H9 (cell line): ENCODE measurements at regions not wholly inside any gene's neighbourhood (a gene's known extent, or its start where the extent isn't known, plus 50 kb on each side); places are given as distances from the start of the nearest gene placed in this dataset.

Source experiments
- DNase-seq: peaks from one replicate; pipeline ENCODE4 v3.0.0-alpha.2; 2017
- H2AFZ ChIP-seq: one replicate; pipeline ENCODE4 v1.6.1; 2013; ENCODE audit warnings: mild to moderate bottlenecking, low read length, control low read depth, moderate library complexity
- H2AK5ac ChIP-seq: 2 replicates; pipeline ENCODE4 v1.6.1; 2013; ENCODE audit warnings: low read length, control low read depth, mixed read lengths; ENCODE audit not compliant: insufficient read length
- H2BK120ac ChIP-seq: one replicate; pipeline ENCODE4 v1.6.1; 2013; ENCODE audit warnings: low read depth, mild to moderate bottlenecking, low read length, control low read depth, inconsistent platforms; ENCODE audit not compliant: poor library complexity, severe bottlenecking
- H2BK12ac ChIP-seq: 2 replicates; pipeline ENCODE4 v1.6.1; 2013; ENCODE audit warnings: low read length, control low read depth, mixed read lengths, low read depth; ENCODE audit not compliant: insufficient read length
- H2BK15ac ChIP-seq: 2 replicates; pipeline ENCODE4 v1.6.1; 2013; ENCODE audit warnings: low read depth, low read length, control low read depth
- H2BK20ac ChIP-seq: one replicate; pipeline ENCODE4 v1.6.1; 2013; ENCODE audit warnings: low read depth, mild to moderate bottlenecking, low read length, control low read depth, inconsistent platforms; ENCODE audit not compliant: poor library complexity, severe bottlenecking
- H2BK5ac ChIP-seq: 2 replicates; pipeline ENCODE4 v1.6.1; 2013; ENCODE audit warnings: low read length, control low read depth, mixed read lengths; ENCODE audit not compliant: insufficient read length
- H3K14ac ChIP-seq: 2 replicates; pipeline ENCODE4 v1.6.1; 2013; ENCODE audit warnings: low read length, control low read depth; ENCODE audit not compliant: insufficient read depth
- H3K18ac ChIP-seq: 2 replicates; pipeline ENCODE4 v1.6.1; 2013; ENCODE audit warnings: low read depth, mild to moderate bottlenecking, mixed read lengths, low read length, control low read depth; ENCODE audit not compliant: insufficient read length
- H3K23ac ChIP-seq: 2 replicates; pipeline ENCODE4 v1.6.1; 2013; ENCODE audit warnings: low read length, control low read depth, mixed read lengths, low read depth; ENCODE audit not compliant: insufficient read length
- H3K23me2 ChIP-seq: 2 replicates; pipeline ENCODE4 v1.6.1; 2013; ENCODE audit warnings: low read depth, mild to moderate bottlenecking, mixed read lengths, low read length, control low read depth; ENCODE audit not compliant: insufficient read length, poor library complexity, severe bottlenecking
- H3K27ac ChIP-seq: 2 replicates; pipeline ENCODE4 v1.5.1; 2013; ENCODE audit warnings: low read length, control low read depth, mixed read lengths, low read depth; ENCODE audit not compliant: insufficient read length
- H3K27me3 ChIP-seq: 2 replicates; pipeline ENCODE4 v1.6.1; 2013; ENCODE audit warnings: low read length, control low read depth, inconsistent platforms; ENCODE audit not compliant: insufficient read depth
- H3K4ac ChIP-seq: 2 replicates; pipeline ENCODE4 v1.6.1; 2013; ENCODE audit warnings: low read depth, mild to moderate bottlenecking, control low read depth, inconsistent platforms, low read length, moderate library complexity
- H3K4me1 ChIP-seq: 2 replicates; pipeline ENCODE4 v1.6.1; 2013; ENCODE audit warnings: low read length, control low read depth, inconsistent platforms; ENCODE audit not compliant: insufficient read depth
- H3K4me2 ChIP-seq: 2 replicates; pipeline ENCODE4 v1.6.1; 2013; ENCODE audit warnings: low read length, control low read depth, mixed read lengths; ENCODE audit not compliant: insufficient read length, insufficient read depth
- H3K56ac ChIP-seq: 2 replicates; pipeline ENCODE4 v1.6.1; 2013; ENCODE audit warnings: low read depth, mild to moderate bottlenecking, mixed read lengths, low read length, control low read depth; ENCODE audit not compliant: insufficient read length
- H3K79me1 ChIP-seq: 2 replicates; pipeline ENCODE4 v1.6.1; 2013; ENCODE audit warnings: low read depth, mild to moderate bottlenecking, moderate library complexity, low read length, control low read depth, inconsistent platforms; ENCODE audit not compliant: insufficient read depth, poor library complexity, severe bottlenecking
- H3K79me2 ChIP-seq: 2 replicates; pipeline ENCODE4 v1.6.1; 2013; ENCODE audit warnings: low read length, control low read depth, inconsistent platforms; ENCODE audit not compliant: insufficient read depth
- H3K9ac ChIP-seq: 2 replicates; pipeline ENCODE4 v1.6.1; 2013; ENCODE audit warnings: low read length, control low read depth, mixed read lengths; ENCODE audit not compliant: insufficient read length; ENCODE audit errors: extremely low read depth
- H3K9me3 ChIP-seq: one replicate; pipeline ENCODE4 v1.6.1; 2013; ENCODE audit warnings: low read depth, low read length, inconsistent platforms; ENCODE audit not compliant: control insufficient read depth
- H3T11ph ChIP-seq: one replicate; pipeline ENCODE4 v1.6.1; 2013; ENCODE audit warnings: mild to moderate bottlenecking, low read length, control low read depth, inconsistent platforms
- H4K20me1 ChIP-seq: one replicate; pipeline ENCODE4 v1.6.1; 2013; ENCODE audit not compliant: control insufficient read depth, insufficient read length, insufficient read depth
- H4K5ac ChIP-seq: 2 replicates; pipeline ENCODE4 v1.6.1; 2013; ENCODE audit warnings: low read depth, mild to moderate bottlenecking, mixed read lengths, low read length, control low read depth; ENCODE audit not compliant: insufficient read length
- H4K8ac ChIP-seq: replicated peaks from 2 replicates; pipeline ENCODE4 v1.6.1; 2013; ENCODE audit warnings: low read length, control low read depth, mixed read lengths, low read depth; ENCODE audit not compliant: insufficient read length
- H4K91ac ChIP-seq: 2 replicates; pipeline ENCODE4 v1.6.1; 2013; ENCODE audit warnings: low read depth, mild to moderate bottlenecking, moderate library complexity, mixed read lengths, low read length, control low read depth; ENCODE audit not compliant: insufficient read length
- H3K27ac Mint-ChIP-seq, 3 experiments: 2 replicates in 2 of 3; 3 replicates in 1 of 3; pipeline ENCODE4 v1.8.0; 2020 to 2021; ENCODE audit warnings: mixed read lengths in 3 of 3, mild to moderate bottlenecking in 1 of 3, moderate library complexity in 1 of 3
- H3K27me3 Mint-ChIP-seq: 2 replicates; pipeline ENCODE4 v1.8.0; 2021; ENCODE audit warnings: low read depth, mild to moderate bottlenecking, moderate library complexity, mixed read lengths
- H3K36me3 Mint-ChIP-seq, 3 experiments: 2 replicates in 2 of 3; 3 replicates in 1 of 3; pipeline ENCODE4 v1.8.0; 2020 to 2021; ENCODE audit warnings: low read depth in 3 of 3, mixed read lengths in 3 of 3; ENCODE audit not compliant: insufficient read depth in 1 of 3
- H3K4me1 Mint-ChIP-seq, 2 experiments: 2 replicates each; pipeline ENCODE4 v1.8.0; 2020; ENCODE audit warnings: mixed read lengths in 2 of 2
- H3K4me3 Mint-ChIP-seq, 2 experiments: 2 replicates in 1 of 2; 3 replicates in 1 of 2; pipeline ENCODE4 v1.8.0; 2020 to 2021; ENCODE audit warnings: mild to moderate bottlenecking in 2 of 2, mixed read lengths in 2 of 2, moderate library complexity in 1 of 2
- H3K9me3 Mint-ChIP-seq, 2 experiments: 2 replicates in 1 of 2; 3 replicates in 1 of 2; pipeline ENCODE4 v1.8.0; 2020; ENCODE audit warnings: mild to moderate bottlenecking in 2 of 2, mixed read lengths in 2 of 2, moderate library complexity in 1 of 2
- WGBS: extraction: QIAGEN DNeasy Blood & Tissue Kit; methylation state at CpG from one replicate; pipeline ENCODE4 v1.1.7; 2013; ENCODE audit warnings: missing lambda C conversion rate, low lambda C conversion rate, mixed read lengths; ENCODE audit not compliant: insufficient read length; ENCODE audit errors: extremely low coverage; 5-methylcytosine and 5-hydroxymethylcytosine counted together
- TF ChIP-seq, protein P1 (sequence below): fragments of 200-600 bp; sonication (generic); conservative IDR thresholded peaks from 3 replicates; pipeline ENCODE4 v1.8.0; 2021; ENCODE audit warnings: antibody characterized with exemption, mild to moderate bottlenecking

DNA sequence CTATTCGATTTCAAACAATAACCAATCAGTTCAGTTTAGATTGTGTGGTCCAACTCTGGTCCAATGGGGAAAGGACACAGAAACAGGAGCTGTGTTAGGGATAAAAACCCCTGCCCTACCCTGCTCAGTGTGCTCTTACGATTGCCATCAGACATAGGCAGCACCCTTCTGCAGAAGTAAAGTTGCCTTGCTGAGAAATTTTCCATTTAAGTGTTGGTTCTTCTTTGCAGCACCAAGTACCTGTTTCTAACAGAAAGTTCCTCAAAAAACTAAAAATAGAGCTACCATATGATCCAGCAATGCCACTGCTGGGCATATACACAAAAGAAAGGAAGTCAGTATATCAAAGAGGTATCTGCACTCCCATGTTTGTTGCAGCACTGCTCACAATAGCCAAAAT is 206.2 kb upstream of the CNTN4 start:
- no peaks in the 10 kb centered on the region for H3K27me3 Mint-ChIP-seq
- WGBS, result no CpG with 5 or more reads among the region's 2 CpGs
- no peak overlapping the region for H3K27ac Mint-ChIP-seq

More for the DNA sequence above, 206.2 kb upstream of the CNTN4 start:
- Histone ChIP-seq H3K14ac (no peak overlapping the region), H3K27ac (no peak overlapping the region), H2BK120ac (no peak overlapping the region), H2BK12ac (no peak overlapping the region), H3K79me1 (no peaks in the 10 kb centered on the region), H3K79me2 (no peaks in the 10 kb centered on the region), H2AK5ac (no peak overlapping the region), H3K18ac (no peak overlapping the region), H4K5ac (no peak overlapping the region), H4K20me1 (peaks cover 3% of the 10 kb centered on the region), H2BK20ac (no peak overlapping the region), H3K4ac (no peak overlapping the region), H3K56ac (no peak overlapping the region), H2BK15ac (no peak overlapping the region), H3K9ac (no peak overlapping the region), H2AFZ (no peak overlapping the region), H2BK5ac (no peak overlapping the region), H3K4me1 (no peaks in the 10 kb centered on the region), H3K4me2 (no peak overlapping the region), H3K23me2 (no peaks in the 10 kb centered on the region), H4K91ac (no peak overlapping the region), H4K8ac (no peak overlapping the region), H3K27me3 (no peaks in the 10 kb centered on the region), H3K9me3 (no peaks in the 10 kb centered on the region), H3K23ac (no peak overlapping the region), H3T11ph (no peak overlapping the region)
- TF ChIP-seq, protein P1, sequence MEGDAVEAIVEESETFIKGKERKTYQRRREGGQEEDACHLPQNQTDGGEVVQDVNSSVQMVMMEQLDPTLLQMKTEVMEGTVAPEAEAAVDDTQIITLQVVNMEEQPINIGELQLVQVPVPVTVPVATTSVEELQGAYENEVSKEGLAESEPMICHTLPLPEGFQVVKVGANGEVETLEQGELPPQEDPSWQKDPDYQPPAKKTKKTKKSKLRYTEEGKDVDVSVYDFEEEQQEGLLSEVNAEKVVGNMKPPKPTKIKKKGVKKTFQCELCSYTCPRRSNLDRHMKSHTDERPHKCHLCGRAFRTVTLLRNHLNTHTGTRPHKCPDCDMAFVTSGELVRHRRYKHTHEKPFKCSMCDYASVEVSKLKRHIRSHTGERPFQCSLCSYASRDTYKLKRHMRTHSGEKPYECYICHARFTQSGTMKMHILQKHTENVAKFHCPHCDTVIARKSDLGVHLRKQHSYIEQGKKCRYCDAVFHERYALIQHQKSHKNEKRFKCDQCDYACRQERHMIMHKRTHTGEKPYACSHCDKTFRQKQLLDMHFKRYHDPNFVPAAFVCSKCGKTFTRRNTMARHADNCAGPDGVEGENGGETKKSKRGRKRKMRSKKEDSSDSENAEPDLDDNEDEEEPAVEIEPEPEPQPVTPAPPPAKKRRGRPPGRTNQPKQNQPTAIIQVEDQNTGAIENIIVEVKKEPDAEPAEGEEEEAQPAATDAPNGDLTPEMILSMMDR, result no peak
- DNase-seq, result no peak
- H3K36me3 Mint-ChIP-seq, result peaks cover 4 to 23% (median 16%) of the 10 kb centered on the region in 3 experiments; a peak in 5 of 7 replicates
- H3K9me3 Mint-ChIP-seq, result peaks cover 21 to 34% of the 10 kb centered on the region in 2 experiments
- H3K4me1 Mint-ChIP-seq, result no peaks in the 10 kb centered on the region
- H3K4me3 Mint-ChIP-seq, result no peak overlapping the region
